SK-MEL-5 (cell line): ENCODE measurements at regions not wholly inside any gene's neighbourhood (a gene's known extent, or its start where the extent isn't known, plus 50 kb on each side); places are given as distances from the start of the nearest gene placed in this dataset.

Source experiments
- DNase-seq: peaks from one replicate; pipeline ENCODE4 v3.0.0-alpha.2; 2016; ENCODE audit warnings: low read depth, low spot score
- in situ Hi-C: cut with HindIII; loops from 2 replicates; pipeline ENCODE4 v1.10.0; 2016; ENCODE audit warnings: low sequenced_read_pairs, high pct_unique_total_duplicates, low pct_unique_long_range_greater_than_20kb

DNA sequence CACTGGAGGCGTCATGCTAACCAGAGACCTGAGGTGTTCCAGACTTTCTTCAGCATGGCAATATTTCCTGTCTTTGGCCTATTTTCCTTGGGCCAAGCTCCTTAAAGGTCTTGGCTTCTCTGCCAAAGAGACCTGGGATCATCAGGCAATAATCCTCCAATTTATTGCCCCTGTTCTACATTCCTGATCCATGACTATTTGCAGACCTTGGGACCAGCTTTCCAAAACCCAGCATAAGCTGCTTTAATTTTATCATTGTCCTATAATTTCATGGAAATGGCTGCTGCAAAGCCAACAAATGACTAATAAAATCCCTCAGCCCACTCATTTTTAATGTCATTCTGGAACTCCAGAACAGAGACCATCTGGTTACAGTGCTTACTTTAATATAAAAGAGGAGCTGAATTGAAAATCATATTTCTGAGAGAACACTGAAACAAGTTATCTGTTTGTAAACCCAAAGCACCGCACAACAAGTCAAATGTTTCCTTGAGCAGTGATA is 166.9 kb upstream of the BTG1 start:
- no peak for DNase-seq
- in situ Hi-C loops = no loop called here

DNA sequence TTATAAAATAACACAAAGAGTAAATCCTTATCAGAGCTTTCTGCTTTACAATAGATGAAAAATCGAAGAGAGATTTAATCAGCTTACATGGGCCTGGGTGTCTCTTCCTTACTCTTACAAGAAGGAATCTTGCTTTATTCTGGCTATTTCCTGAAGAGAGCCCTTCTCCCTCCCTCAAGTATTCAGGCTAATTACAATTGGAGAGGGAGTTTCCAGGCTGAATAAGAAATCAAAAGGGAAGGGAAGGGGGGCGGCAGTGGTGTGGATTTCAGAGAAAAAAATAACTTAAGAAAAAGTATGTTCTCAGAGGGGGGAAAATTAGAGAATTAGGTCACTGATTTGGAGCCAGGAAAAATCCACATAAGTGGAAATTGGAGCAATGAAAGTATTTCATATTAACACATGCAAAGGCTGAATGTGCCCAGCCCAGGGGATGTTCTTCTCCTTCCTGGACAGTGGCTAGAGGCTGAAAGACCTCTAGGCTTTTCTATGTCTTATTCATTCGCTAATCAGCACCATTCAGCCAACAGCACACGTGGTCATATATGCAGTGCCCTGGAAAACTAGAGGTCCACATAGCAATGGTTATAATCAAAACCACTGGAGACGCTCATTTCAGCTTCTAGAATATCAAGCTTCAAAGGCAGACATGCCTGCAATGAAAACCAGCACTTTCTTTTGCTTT is 158.9 kb upstream of the BTG1 start:
- peak; percentile 17 for DNase-seq
- in situ Hi-C loops = no loop called here

DNA sequence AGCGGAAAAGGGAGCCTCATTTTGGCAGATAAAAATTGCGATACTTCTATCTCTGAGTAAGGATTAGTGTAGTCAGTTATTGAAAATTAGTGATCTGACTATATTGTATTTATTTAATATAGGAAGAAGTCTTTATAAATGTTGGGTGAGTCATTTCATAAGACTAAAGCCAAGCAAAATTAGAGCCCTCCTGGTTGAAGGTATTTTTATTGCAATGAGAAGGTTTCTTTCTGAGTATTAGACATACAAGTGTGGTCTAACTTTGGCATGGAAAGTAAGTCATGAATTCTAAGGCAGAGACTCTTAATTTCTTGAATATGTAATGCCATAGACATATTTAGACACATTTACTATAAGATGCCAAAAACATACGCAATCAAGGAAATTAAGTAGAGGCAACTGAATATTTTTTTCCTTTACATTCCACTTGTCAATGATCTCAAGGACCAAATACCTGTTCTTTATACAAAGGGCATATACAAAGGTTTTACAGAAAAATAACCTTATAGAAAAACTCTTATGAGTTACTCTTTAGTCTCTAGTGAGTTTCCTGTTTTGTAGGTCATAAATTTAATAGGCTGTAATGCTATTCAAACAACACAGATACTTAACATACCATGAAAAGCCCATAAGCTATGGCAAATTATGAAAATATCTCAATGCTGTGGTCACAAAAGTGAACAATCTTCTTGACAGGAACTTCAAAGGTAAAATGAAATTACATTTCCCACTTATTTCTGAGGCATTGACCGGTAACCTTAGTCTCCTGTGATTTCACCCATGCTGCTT is 156.6 kb upstream of the BTG1 start:
- no peak for DNase-seq
- in situ Hi-C loops = no loop called here

DNA sequence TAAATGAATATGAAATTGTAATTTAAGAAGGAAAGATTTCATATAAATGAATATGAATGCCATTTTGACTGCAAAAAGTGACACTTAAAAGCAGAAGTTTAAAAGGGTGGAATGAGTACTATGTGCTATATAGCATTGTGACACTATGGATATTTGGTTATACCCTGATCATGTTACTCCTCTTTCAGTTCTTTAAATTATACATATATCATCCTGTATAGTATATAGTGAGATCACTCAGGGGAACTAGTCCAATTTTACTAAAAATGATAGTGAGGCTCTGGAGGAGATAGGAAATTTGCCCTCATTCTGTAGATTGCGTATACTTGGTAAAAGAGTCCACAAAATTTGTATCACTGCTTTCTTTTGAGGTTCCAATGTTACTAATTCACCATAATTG is 155.7 kb upstream of the BTG1 start:
- in situ Hi-C loops = no loop called here
- DNase-seq = no peak

DNA sequence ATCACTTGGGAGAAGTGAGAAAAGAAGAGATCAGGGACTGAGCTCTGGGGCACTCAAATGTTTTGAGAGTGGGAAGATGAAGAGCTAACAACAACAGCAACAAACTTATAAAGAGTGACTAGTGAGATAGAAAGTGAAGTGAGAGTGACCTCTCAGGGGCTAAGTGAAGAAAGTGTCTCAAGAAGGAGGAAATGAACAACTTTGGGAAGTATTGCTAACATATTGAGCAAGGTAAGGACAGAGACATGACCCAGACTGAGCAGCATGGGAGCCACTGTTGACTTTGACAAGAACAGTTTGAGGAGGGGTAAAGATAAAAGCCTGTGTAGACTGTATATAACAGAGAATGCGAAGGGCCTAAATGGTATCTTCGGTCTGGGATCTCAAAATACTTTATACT is 155.1 kb upstream of the BTG1 start:
- in situ Hi-C loops = no loop called here
- DNase-seq = no peak

DNA sequence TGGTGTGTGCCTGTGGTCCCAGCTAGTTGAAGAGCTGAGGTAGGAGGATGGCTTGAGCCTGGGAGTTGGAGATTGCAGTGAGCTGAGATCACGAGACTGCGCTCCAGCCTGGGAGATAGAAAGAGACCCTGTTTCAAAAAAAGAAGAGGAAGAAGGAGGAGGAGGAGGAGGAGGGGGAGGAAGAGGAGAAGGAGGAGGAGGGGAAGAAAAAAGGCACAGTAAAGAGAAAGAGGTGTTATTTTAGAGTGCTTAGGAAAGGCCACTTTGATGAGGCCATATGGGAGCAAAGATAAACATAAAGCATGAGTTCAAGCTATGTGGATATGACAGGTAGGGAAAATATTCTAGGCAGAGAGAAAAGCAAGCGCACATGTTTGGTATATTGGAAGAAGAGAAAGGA is 154.1 kb upstream of the BTG1 start:
- no peak for DNase-seq
- in situ Hi-C loops = no loop called here

DNA sequence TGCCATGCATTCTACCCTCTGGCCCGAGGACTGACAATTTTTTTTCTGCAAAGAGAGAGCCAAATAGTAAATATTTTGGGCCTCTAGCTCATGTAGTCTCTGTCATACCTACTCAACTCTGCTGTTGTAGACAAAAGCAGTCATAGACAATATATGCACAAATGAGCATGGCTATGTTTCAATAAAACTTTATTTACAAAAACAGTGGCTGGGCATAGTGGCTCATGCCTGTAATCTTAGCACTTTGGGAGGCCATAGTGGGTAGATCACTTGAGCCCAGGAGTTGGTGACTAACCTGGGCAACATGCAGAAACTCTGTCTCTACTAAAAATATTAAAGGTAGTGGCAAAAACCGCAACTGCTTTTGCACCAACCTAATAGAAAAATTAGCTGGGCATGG is 153.7 kb upstream of the BTG1 start:
- in situ Hi-C loops = no loop called here

DNA sequence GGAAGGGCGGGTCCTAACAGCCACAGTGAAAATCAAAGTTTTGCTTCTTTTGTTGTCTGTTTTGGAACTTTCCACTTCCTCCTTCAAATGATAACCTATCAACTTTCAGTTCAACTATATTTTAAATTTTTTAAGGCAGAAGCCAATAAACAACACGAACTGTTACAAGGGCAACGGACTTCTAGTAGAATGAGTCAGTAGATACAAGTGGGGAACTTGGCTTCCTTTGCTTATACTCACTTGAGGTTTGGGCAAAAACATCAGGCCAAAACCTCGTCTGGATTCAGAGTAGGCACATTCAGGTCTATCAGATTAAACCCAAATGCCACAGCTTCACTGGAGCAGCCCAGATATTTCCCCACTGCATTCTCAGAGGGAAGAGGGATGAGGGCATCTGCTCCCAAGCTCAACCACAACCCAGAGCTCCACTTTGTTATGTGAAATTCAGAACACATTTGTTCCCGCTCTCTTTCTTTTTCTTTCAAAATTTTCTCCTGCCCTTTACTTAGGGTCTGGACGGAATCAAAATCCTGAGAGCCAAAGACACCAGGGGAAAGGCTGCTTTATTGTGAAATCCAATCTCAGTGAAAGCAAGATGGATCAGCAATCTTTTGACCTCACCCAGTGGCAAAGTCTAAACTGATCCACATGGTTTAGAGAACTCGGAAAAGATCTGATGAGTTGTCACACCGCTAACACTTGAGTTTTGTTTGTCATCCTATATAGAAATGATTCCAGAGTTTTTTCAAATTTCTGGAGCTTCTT is 152.5 kb upstream of the BTG1 start:
- DNase-seq = no peak
- in situ Hi-C loops = no loop called here

More for the DNA sequence above, 153.7 kb upstream of the BTG1 start:
- DNase-seq = no peak

DNA sequence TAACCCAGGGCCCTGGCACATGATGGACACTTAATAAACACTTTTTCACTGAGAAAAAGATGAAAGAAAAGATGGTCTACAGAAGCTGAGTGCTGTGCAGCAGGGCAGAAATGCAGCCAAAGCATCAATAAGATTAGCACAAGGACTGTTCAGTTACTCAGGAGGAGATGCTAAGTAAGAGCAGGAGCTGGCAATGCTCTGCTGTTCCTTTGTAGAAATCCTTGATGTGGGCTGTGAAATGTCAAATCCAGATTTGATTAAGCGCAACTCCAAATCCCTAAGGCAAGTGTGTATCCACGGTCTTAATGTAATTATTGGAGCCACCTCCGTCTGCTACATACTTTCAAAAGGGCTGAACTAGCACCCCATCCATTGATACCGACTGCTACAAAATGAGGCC is 151.8 kb upstream of the BTG1 start:
- DNase-seq = no peak
- in situ Hi-C loops = no loop called here

DNA sequence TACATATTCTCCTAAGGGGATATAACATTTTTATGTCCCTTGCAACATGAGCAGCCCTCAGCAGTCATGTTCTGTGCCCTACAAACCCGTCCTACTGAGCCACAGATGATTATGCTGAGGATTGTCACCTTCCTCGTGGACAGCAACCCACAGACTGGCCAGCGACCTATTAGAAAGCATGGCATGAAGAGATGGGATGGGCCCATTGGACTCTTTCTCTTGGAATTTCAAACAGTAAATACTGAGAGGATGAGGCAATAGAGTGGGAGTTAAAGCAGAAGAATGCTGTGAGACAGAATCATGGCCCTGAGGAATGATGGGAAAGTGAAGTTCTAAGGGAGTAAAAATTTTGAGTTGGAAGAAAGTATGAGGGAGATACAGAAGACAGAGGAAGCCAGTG is 149.9 kb upstream of the BTG1 start:
- DNase-seq = no peak
- in situ Hi-C loops = no loop called here

DNA sequence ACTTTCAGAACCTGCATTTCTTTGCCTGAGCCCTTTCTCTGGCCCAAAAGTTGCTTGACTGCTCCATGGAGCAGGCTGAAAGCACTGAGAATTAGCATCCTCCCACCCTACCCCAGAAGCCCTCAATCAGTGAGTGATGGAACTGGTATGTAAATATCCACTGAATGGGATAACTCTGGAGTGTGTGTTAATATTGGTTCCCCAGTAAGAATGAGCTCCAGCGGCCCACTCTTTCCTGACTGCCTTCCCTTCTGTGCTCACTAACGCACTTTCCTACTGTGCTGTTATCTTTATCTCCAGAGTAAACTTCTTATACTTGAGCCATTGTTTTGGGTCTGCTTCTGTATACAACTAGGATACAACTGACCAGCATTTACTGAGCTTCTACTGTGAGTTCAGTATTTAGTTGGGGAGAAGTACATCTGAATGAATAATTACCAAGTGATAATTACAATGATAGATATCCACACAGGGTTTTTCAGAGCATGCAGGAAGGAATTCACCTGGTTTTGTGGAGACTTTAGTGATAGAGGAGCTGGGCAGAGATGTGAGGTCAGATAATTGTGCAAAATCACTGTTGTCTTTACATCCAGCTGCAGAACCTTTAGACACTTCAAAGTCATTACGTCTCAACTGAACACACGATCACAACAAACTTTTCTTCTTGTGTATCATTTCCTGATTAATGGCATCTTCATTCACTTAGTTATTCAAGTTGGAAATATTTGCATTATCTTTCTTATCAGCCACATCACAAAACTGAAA is 149.2 kb upstream of the BTG1 start:
- no peak for DNase-seq
- in situ Hi-C loops = no loop called here

DNA sequence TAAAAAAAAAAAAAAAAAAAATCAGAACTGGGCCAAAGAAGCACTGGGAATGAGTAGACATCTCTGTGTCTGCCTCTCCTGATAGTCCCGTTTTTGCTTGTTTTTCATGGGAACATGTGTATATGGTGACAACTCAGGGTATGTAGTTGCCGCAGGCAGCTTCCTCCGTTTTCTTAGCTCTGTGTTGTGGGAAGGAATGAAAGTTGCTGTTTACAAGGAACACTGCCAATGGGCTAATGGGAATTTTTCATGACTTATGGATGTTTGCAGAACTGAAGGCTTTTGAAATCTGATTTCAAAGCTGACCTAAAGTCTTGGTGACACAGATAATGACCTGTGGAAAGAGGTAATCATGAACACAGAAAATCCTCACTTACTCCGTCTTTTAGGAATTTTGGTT is 146.4 kb upstream of the BTG1 start:
- DNase-seq = no peak

DNA sequence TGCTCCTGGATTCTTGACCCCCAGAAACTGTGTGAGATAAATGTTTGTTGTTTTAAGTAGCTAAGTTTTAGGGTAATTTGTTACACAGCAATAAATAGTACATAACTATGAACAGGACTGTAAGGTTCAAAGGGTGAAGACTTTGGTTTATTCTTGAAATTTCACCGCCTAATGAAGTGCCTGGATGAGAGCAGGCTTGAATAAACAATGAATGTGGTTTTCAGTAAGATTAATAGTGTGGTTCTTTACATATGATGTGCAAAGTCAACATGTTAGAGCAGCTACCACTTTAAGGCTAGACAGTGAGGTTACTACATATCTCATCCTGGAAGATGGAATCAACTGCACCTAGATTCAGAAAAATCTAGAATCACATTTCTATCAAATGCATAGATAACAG is 145.2 kb upstream of the BTG1 start:
- no peak for DNase-seq
- in situ Hi-C loops = no loop called here

More for the DNA sequence above, 146.4 kb upstream of the BTG1 start:
- in situ Hi-C loops = no loop called here

DNA sequence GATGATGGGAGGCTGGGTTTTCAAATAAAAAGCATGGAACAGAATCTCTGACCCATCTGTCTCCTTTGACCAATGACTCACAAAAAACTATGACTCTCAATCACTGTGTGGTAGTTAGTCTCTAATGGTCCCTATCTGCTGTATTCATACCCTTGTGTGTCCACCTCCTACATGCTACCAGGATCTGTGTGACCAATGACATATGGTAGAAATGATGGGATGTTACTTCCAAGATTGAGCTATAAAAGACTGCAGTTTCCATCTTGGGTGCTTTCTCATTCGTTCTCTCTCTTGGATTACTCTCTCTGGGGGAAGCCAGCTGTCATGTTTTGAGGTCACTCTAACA is 144.7 kb upstream of the BTG1 start:
- DNase-seq = no peak
- in situ Hi-C loops = no loop called here

DNA sequence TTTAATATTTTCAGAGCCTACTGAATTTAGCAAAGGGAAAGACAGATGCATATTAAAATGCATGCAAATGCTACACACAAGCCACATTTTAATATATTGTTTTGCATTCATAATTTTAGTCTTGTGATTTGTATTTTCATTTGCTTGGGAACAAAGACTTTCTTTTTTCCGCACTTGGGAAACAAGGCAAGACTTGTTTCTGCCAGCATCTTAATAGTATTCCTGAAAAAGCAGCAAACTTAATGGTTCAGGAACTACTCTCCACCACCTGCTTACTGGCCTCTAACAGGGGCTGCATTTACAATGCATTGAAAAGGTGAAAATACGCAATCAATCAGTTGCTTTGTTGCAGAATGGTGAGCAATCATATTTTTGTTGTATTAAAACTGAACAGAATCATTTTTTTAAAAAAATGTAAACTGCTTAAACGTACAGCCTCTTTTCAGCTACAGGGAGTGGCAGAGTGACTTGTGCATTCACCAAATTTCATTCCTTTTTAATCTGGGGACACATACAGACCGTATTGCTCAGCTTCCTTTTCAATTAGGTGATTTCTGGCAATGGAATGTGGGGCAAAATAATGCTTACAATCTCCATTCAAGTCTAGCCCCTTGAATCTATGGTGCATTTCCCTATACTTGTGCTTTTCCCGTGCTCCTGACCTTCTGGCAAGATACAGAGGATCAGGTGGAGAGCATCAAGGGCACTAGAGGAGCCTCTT is 144.1 kb upstream of the BTG1 start:
- in situ Hi-C loops = no loop called here
- peak; percentile 90 for DNase-seq

DNA sequence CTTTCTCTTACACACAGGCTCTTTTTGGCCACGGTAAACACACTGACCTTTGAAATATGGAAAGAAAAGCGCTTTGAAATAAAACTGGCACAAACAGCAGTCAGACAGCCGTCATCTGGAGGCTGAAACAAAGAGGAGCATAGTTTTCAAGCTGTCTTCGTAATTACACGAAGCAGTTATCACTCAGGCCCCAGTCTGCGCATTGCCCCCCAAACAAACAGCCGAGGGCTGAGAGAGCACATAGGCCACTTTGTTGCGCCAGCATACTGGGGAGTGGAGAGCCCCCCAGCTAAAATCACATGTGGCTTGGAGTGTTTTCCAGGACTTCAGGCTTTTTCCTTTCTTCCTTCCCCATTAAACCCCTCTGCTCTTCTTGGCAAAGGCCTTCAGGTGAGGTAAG is 142.9 kb upstream of the BTG1 start:
- DNase-seq = peak; percentile 99

DNA sequence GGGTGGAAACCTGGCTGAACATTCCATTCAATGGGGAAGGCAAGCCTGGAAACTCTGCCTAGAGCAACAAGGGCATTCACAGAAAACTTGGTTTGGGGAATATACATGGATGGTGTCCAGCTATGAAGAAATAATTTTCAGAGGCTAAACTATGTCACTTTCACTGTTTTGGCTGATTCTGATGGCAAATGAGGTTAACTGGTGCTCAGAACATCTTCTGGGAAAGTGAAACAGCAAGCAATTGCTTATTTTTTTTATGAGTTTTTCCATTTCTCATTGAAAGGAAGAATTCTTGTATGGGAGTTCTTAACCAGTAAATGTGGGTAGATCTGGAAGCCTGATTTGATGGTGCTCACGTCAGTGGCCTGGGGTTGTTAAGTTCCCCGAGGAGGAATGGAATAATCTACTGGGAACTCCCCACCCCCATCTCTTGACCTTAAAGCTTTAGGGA is 132.8 kb upstream of the BTG1 start:
- DNase-seq = peak; percentile 33
- in situ Hi-C loops = no loop called here

More for the DNA sequence above, 142.9 kb upstream of the BTG1 start:
- in situ Hi-C loops = no loop called here
